Ascending aorta (tissue), 2 donors: ENCODE measurements at regions not wholly inside any gene's neighbourhood (a gene's known extent, or its start where the extent isn't known, plus 50 kb on each side); places are given as distances from the start of the nearest gene placed in this dataset.

Experiments used
- DNase-seq, 2 donors: peaks; one replicate each; pipeline ENCODE4 v3.0.0-alpha.2; 2019; ENCODE audit warnings: low spot score in 2 of 2
- H3K27ac ChIP-seq, 2 donors: fragments of 200-600 bp; sonication (generic); one replicate each; pipeline ENCODE4 v1.5.1; 2016 to 2017; ENCODE audit warnings: mild to moderate bottlenecking in 1 of 2
- H3K27me3 ChIP-seq: fragments of 200-600 bp; sonication (generic); one replicate; pipeline ENCODE4 v1.5.1; 2017
- H3K36me3 ChIP-seq, 2 donors: fragments of 200-600 bp; sonication (generic); one replicate each; pipeline ENCODE4 v1.5.1; 2016
- H3K4me1 ChIP-seq, 2 donors: fragments of 200-600 bp; sonication (generic); one replicate each; pipeline ENCODE4 v1.5.1; 2016 to 2017; ENCODE audit warnings: mild to moderate bottlenecking in 1 of 2
- H3K4me3 ChIP-seq, 2 donors: fragments of 200-600 bp; sonication (generic); one replicate each; pipeline ENCODE4 v1.5.1; 2016 to 2017; ENCODE audit warnings: mild to moderate bottlenecking in 1 of 2
- H3K9me3 ChIP-seq, 2 donors: fragments of 200-600 bp; sonication (generic); one replicate each; pipeline ENCODE4 v1.5.1; 2016
- CTCF ChIP-seq, 3 experiments: fragments of 200-600 bp in 2 of 3; fragments of 450-650 bp in 1 of 3; sonication (generic) in 2 of 3; IDR thresholded peaks; one replicate each; pipeline ENCODE4 v1.5.1; 2016 to 2019; ENCODE audit warnings: antibody characterized with exemption in 3 of 3, mild to moderate bottlenecking in 1 of 3, moderate library complexity in 1 of 3
- intact Hi-C: fragments of 100-400 bp; cut with DNase I; formaldehyde crosslinking; loops from one replicate; pipeline ENCODE4 v1.15.1; 2023

GRCh38 chr4:124092541-124092984 is 620.0 kb downstream of the ANKRD50 start:
- H3K4me1 ChIP-seq: no peaks in the 10 kb centered on the region
- TF ChIP-seq CTCF (IDR thresholded peaks at IDR 0.05): no peak
- H3K9me3 ChIP-seq: no peaks in the 10 kb centered on the region
- intact Hi-C loops: no loop called here
- H3K4me3 ChIP-seq: no peak overlapping the region
- H3K36me3 ChIP-seq: no peaks in the 10 kb centered on the region
- H3K27ac ChIP-seq: no peak overlapping the region
- H3K27me3 ChIP-seq: no peaks in the 10 kb centered on the region
- DNase-seq: no peak

- Histone ChIP-seq H3K36me3 (no peaks in the 10 kb centered on the region), H3K27me3 (no peaks in the 10 kb centered on the region), H3K4me1 (no peaks in the 10 kb centered on the region), H3K9me3 (no peaks in the 10 kb centered on the region), H3K4me3 (no peak overlapping the region), H3K27ac (no peak overlapping the region)
- DNase-seq: no peak
- intact Hi-C loops: no loop called here
- TF ChIP-seq CTCF (IDR thresholded peaks at IDR 0.05): no peak
Measured at GRCh38 chr4:124095621-124096020, 616.9 kb downstream of the ANKRD50 start.

DNA sequence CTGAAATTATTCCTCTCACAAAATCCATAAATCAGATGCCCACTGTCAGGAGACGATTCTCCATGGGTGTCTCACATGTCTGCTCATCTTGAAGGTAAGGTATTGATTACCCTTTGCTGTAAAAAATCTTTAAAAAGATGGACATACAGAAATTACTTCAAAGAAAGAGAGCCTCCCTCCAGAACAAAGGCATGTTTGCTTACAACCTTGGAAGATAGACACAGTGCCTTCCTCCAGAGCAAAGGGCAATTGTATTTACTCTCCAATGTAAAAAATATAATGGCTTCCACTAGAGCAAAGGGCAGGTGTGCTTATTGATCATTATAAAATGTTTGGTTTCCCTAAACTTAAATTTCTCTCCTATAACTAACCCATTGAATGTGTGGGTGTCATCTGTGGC is 616.2 kb downstream of the ANKRD50 start:
- TF ChIP-seq CTCF (IDR thresholded peaks at IDR 0.05): no peak
- no peaks in the 10 kb centered on the region for H3K4me1 ChIP-seq
- no peaks in the 10 kb centered on the region for H3K9me3 ChIP-seq
- no peaks in the 10 kb centered on the region for H3K36me3 ChIP-seq
- no peak for DNase-seq
- H3K4me3 ChIP-seq: no peak overlapping the region
- H3K27ac ChIP-seq: no peak overlapping the region
- H3K27me3 ChIP-seq: no peaks in the 10 kb centered on the region
- intact Hi-C loops: no loop called here

DNA sequence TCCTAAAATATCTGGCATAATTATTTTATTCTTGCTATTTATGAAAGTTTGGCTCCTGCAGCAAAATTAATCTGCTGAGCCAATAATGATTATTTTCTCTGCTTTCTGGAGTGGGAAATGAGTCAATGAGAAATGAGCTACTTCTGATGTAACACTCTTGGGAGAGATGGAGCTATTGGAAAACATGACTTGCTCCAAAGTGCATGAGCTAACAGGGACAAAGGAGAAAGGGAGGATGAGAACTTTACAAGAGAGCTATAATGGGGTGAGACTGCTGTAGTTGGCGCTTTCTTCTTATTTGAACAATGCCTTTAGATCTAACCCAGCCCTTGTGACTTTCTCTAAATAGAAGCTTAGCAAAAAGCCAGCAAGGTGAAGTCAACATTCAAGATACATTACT is 615.1 kb downstream of the ANKRD50 start:
- no peak for DNase-seq
- no peak for TF ChIP-seq CTCF (IDR thresholded peaks at IDR 0.05)
- no peaks in the 10 kb centered on the region for H3K36me3 ChIP-seq
- H3K27me3 ChIP-seq: no peaks in the 10 kb centered on the region
- no peak overlapping the region for H3K27ac ChIP-seq
- intact Hi-C loops: no loop called here
- no peak overlapping the region for H3K4me3 ChIP-seq
- H3K9me3 ChIP-seq: no peaks in the 10 kb centered on the region
- no peaks in the 10 kb centered on the region for H3K4me1 ChIP-seq

DNA sequence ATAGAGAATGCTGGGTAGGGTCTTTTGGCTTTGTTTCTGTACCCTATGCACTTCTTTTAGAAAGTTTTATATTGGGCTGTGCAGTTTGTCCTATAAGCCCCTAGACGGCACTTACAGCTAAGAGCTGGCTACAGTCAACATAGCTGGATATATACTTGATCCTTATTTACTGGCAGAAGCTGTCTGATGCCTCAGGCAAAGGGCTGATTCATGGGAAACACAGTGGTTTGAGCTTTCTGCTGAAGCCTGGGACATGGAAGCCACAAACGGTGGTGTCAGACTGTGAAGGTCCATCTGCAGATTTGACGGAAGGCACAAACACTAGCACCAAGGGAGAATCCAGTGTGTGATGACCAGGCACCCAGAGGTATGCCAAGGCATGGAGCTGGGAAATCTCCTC is 608.4 kb downstream of the ANKRD50 start:
- H3K27me3 ChIP-seq: no peaks in the 10 kb centered on the region
- no peaks in the 10 kb centered on the region for H3K36me3 ChIP-seq
- H3K27ac ChIP-seq: no peak overlapping the region
- DNase-seq: no peak
- peaks cover 0 to 5% of the 10 kb centered on the region in 2 donors for H3K9me3 ChIP-seq
- TF ChIP-seq CTCF (IDR thresholded peaks at IDR 0.05): no peak
- intact Hi-C loops: no loop called here
- H3K4me1 ChIP-seq: no peaks in the 10 kb centered on the region
- no peak overlapping the region for H3K4me3 ChIP-seq

- Histone ChIP-seq H3K4me1 (no peaks in the 10 kb centered on the region), H3K27ac (no peak overlapping the region)
Measured at GRCh38 chr4:124104628-124105027, 607.9 kb downstream of the ANKRD50 start.

More at GRCh38 chr4:124104628-124105027, 607.9 kb downstream of the ANKRD50 start:
- Histone ChIP-seq H3K36me3 (no peaks in the 10 kb centered on the region), H3K9me3 (peaks cover 0 to 5% of the 10 kb centered on the region in 2 donors), H3K4me3 (no peak overlapping the region), H3K27me3 (no peaks in the 10 kb centered on the region)
- no peak for DNase-seq
- no peak for TF ChIP-seq CTCF (IDR thresholded peaks at IDR 0.05)
- intact Hi-C loops: loop anchor here (5.0 kb wide), 1 partner anchor 37 kb away; no protein-coding TSS in a partner anchor
